ENCODE measurements at regions not wholly inside any gene's neighbourhood (a gene's known extent, or its start where the extent isn't known, plus 50 kb on each side); places are given as distances from the start of the nearest gene placed in this dataset.

DNA sequence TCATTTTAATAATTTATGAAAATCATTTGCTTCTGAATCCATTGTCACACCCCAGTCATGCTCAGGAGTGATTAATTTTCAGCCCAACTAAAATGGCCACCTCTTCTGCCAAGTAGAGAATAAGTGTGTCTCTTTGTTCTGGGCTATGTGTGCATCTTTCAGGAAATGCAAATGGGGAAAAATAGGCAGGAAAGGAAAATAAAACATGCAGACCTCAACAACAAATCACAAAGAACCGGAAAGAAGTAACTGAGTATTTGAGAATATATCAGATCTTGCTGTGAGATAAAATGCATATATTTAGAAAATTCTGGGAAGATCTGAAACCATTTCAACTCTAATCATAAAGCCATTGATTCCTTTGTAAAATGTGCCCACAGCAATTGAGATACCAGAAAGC is 763.9 kb downstream of the GALC start:
- no peak for TF ChIP-seq CTCF (conservative IDR thresholded peaks at IDR 0.05; ENCODE audit: low read depth, low read length)
- no peak for TF ChIP-seq EZH2 (IDR thresholded peaks at IDR 0.05; ENCODE audit: borderline replicate concordance, low read depth, low read length, poor library complexity, severe bottlenecking)
